OCI-LY7 (cell line): ENCODE measurements at regions not wholly inside any gene's neighbourhood (a gene's known extent, or its start where the extent isn't known, plus 50 kb on each side); places are given as distances from the start of the nearest gene placed in this dataset.

ENCODE experiments used
- BruUV-seq: library from RNA; stranded (reverse); fragments of 400-500 nt; replicated peaks from 2 replicates; lab custom pipeline; 2021; lab: Mats Ljungman, UMichigan
- CTCF ChIA-PET: fragments of 300-600 bp; sonication (Branson Sonifier 250); formaldehyde crosslinking; loops from one replicate; lab custom pipeline; 2022; ENCODE audit warnings: antibody characterized with exemption; ENCODE audit not compliant: unreplicated experiment; lab: Charles Lee
- POLR2A ChIA-PET: fragments of 300-600 bp; sonication (Branson Sonifier 250); formaldehyde crosslinking; loops from one replicate; lab custom pipeline; 2022; ENCODE audit warnings: antibody characterized with exemption; lab: Charles Lee
- DNase-seq: peaks from one replicate; pipeline ENCODE4 v3.0.0-alpha.2; 2015; ENCODE audit warnings: low spot score
- H2AFZ ChIP-seq: fragments of 200-600 bp; sonication (generic), shearing (Covaris generic); 2 replicates; pipeline ENCODE4 v1.6.1; 2014; ENCODE audit warnings: mild to moderate bottlenecking, antibody characterized with exemption, low read length, moderate library complexity
- H3K27ac ChIP-seq: fragments of 200-600 bp; sonication (generic); 2 replicates; pipeline ENCODE4 v1.5.1; 2014; ENCODE audit warnings: mixed run types, low read depth, mild to moderate bottlenecking, moderate library complexity, low read length, inconsistent platforms; ENCODE audit not compliant: poor library complexity, severe bottlenecking
- H3K36me3 ChIP-seq: fragments of 200-600 bp; sonication (generic); 2 replicates; pipeline ENCODE4 v1.6.1; 2014; ENCODE audit warnings: mild to moderate bottlenecking, antibody characterized with exemption, low read length, moderate library complexity, mixed read lengths; ENCODE audit not compliant: insufficient read depth
- H3K4me1 ChIP-seq: fragments of 200-600 bp; sonication (generic); 2 replicates; pipeline ENCODE4 v1.5.1; 2014; ENCODE audit warnings: mild to moderate bottlenecking, low read length; ENCODE audit not compliant: insufficient read depth, poor library complexity, severe bottlenecking
- H3K4me2 ChIP-seq: fragments of 200-600 bp; sonication (generic); 2 replicates; pipeline ENCODE4 v1.6.1; 2014; ENCODE audit warnings: mild to moderate bottlenecking, low read length
- H3K4me3 ChIP-seq: fragments of 200-600 bp; sonication (generic); 2 replicates; pipeline ENCODE4 v1.5.1; 2014; ENCODE audit warnings: mild to moderate bottlenecking, low read depth, low read length; ENCODE audit not compliant: poor library complexity, severe bottlenecking
- H3K79me2 ChIP-seq: fragments of 200-600 bp; sonication (generic); 2 replicates; pipeline ENCODE4 v1.6.1; 2016; ENCODE audit warnings: low read depth, mild to moderate bottlenecking, low read length, moderate library complexity, mixed read lengths; ENCODE audit not compliant: insufficient read depth
- H3K9me2 ChIP-seq: fragments of 200-600 bp; sonication (generic); 2 replicates; pipeline ENCODE4 v1.6.1; 2016; ENCODE audit warnings: mild to moderate bottlenecking, low read length, mixed read lengths; ENCODE audit not compliant: insufficient read depth
- H3K9me3 ChIP-seq: fragments of 200-600 bp; sonication (generic); 2 replicates; pipeline ENCODE4 v1.6.1; 2014; ENCODE audit warnings: mild to moderate bottlenecking, mixed run types, low read length, mixed read lengths
- H4K20me1 ChIP-seq: fragments of 200-600 bp; sonication (generic); 2 replicates; pipeline ENCODE4 v1.6.1; 2014; ENCODE audit warnings: mild to moderate bottlenecking, antibody characterized with exemption, low read length, moderate library complexity, mixed read lengths; ENCODE audit not compliant: insufficient read depth
- EZH2phosphoT487 ChIP-seq: fragments of 200-600 bp; sonication (generic); IDR thresholded peaks from 2 replicates; pipeline ENCODE4 v1.6.1; 2018; ENCODE audit warnings: low read depth, borderline replicate concordance, mild to moderate bottlenecking, mixed run types, antibody characterized with exemption, low read length, moderate library complexity, mixed read lengths
- intact Hi-C: fragments of 100-400 bp; cut with micrococcal nuclease; formaldehyde crosslinking; loops from one replicate; pipeline ENCODE4 v1.10.0; 2022; ENCODE audit not compliant: unreplicated experiment
- TF ChIP-seq, protein P1 (sequence below): fragments of 200-600 bp; sonication (generic); conservative IDR thresholded peaks from 2 replicates; pipeline ENCODE4 v1.5.1; 2014; ENCODE audit warnings: mild to moderate bottlenecking, antibody characterized with exemption, low read length, moderate library complexity, mixed read lengths

DNA sequence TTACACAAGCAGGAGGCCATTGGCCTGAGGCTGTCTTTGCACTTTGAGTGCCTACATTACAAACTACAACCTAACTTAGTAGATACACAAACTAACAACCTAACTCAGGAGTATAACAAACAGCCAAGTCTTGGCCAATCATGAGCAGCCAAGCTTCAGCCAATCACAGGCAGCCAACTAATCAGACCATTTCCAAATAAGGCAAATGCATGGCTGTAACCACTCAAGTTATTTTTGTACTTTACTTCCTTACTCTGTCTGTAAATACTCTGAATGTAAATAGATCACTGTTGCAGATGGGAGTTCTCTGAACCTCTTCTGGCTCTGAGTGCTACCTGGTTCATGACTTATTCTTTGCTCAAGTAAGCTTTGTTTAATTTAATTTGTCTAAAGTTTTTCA, 748.1 kb upstream of the SGCG start:
- POLR2A ChIA-PET: no interaction called here
- Histone ChIP-seq H3K4me3 (no peak overlapping the region), H4K20me1 (no peaks in the 10 kb centered on the region), H3K79me2 (no peaks in the 10 kb centered on the region), H3K9me2 (no peaks in the 10 kb centered on the region; the same call in 1 of the 2 replicates), H2AFZ (no peak overlapping the region), H3K9me3 (peaks cover 8% of the 10 kb centered on the region; the same call in 1 of the 2 replicates), H3K4me2 (no peak overlapping the region), H3K27ac (no peak overlapping the region), H3K4me1 (no peaks in the 10 kb centered on the region), H3K36me3 (no peaks in the 10 kb centered on the region)
- CTCF ChIA-PET: no interaction called here
- DNase-seq: peak; percentile 0
- no TSS peak for BruUV-seq
- intact Hi-C loops: no loop called here
- no peak for TF ChIP-seq EZH2phosphoT487
- TF ChIP-seq, protein P1, sequence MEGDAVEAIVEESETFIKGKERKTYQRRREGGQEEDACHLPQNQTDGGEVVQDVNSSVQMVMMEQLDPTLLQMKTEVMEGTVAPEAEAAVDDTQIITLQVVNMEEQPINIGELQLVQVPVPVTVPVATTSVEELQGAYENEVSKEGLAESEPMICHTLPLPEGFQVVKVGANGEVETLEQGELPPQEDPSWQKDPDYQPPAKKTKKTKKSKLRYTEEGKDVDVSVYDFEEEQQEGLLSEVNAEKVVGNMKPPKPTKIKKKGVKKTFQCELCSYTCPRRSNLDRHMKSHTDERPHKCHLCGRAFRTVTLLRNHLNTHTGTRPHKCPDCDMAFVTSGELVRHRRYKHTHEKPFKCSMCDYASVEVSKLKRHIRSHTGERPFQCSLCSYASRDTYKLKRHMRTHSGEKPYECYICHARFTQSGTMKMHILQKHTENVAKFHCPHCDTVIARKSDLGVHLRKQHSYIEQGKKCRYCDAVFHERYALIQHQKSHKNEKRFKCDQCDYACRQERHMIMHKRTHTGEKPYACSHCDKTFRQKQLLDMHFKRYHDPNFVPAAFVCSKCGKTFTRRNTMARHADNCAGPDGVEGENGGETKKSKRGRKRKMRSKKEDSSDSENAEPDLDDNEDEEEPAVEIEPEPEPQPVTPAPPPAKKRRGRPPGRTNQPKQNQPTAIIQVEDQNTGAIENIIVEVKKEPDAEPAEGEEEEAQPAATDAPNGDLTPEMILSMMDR: no peak

DNA sequence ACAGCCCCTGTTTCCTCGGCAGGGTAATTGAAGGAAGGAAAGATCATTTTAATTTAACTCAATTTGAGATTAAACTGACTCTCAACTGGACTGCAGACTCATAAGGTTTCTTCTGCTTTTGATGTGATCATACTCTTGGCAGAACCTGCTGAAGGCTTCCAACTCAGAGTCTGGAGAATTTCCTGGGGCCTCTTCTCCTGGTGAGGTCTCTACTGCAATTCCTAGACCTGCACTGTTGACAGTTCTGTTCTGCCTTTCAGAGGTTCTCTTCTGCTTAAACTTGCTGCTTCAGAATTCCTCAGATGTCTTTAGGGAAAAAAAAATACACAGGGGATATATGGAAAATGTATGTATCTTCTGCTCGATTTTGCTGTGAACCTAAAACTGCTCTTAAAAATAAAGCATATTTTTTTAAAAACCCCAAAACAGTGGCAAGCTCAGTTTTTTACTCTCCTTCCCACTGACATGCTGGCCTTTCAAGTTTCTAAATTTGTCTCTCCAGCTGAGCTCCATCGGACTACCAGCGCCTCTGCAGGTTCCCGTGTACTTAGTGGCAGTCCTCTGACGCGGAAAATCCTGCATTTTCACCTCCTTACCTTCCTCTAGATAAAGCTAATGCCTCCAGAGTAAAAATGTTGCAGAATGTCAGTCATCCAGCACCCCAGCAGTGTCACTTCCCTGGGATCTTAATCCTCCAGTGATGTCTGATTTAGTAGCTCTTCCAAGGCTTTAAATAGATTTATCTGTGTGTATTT, 733.5 kb upstream of the SGCG start:
- no peaks in the 10 kb centered on the region for H3K9me2 ChIP-seq
- H3K9me3 ChIP-seq: no peaks in the 10 kb centered on the region
- intact Hi-C loops: no loop called here
- H3K36me3 ChIP-seq: no peaks in the 10 kb centered on the region
- BruUV-seq: no TSS peak
- TF ChIP-seq, protein P1: no peak
- TF ChIP-seq EZH2phosphoT487: no peak
- CTCF ChIA-PET: no interaction called here
- no peak overlapping the region for H2AFZ ChIP-seq
- POLR2A ChIA-PET: no interaction called here
- H3K4me2 ChIP-seq: no peak overlapping the region
- no peak overlapping the region for H3K4me3 ChIP-seq
- no peaks in the 10 kb centered on the region for H4K20me1 ChIP-seq
- no peak for DNase-seq
- H3K79me2 ChIP-seq: no peaks in the 10 kb centered on the region
- no peak overlapping the region for H3K27ac ChIP-seq
- H3K4me1 ChIP-seq: no peaks in the 10 kb centered on the region

DNA sequence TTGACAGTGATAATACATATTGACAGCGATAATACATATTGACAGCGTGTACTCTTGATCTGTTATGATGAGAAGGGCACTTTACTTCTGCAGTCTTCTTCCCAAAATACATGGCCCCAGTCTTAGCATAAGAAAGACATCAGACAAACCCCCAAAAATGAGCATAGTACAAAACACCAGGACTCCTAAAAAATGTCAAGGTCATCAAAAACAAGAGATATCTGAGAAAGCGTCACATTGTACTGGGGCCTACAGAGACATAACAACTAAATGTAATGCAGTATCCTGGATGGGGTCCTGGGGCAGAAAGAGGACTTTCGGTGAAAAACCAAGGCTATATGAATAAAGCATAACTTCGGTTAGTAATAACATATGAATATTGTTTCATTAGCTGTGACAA, 731.5 kb upstream of the SGCG start:
- POLR2A ChIA-PET: no interaction called here
- CTCF ChIA-PET: no interaction called here

More for the DNA sequence above, 731.5 kb upstream of the SGCG start:
- Histone ChIP-seq H3K4me1 (no peaks in the 10 kb centered on the region), H3K9me2 (no peaks in the 10 kb centered on the region), H3K36me3 (no peaks in the 10 kb centered on the region), H2AFZ (no peak overlapping the region), H4K20me1 (no peaks in the 10 kb centered on the region), H3K4me3 (no peak overlapping the region), H3K4me2 (no peak overlapping the region), H3K27ac (no peak overlapping the region), H3K79me2 (no peaks in the 10 kb centered on the region), H3K9me3 (no peaks in the 10 kb centered on the region)
- intact Hi-C loops: no loop called here
- no TSS peak for BruUV-seq
- TF ChIP-seq EZH2phosphoT487: no peak
- TF ChIP-seq, protein P1: no peak
- no peak for DNase-seq
